ENCODE measurements at regions not wholly inside any gene's neighbourhood (a gene's known extent, or its start where the extent isn't known, plus 50 kb on each side); places are given as distances from the start of the nearest gene placed in this dataset.

GRCh38 chr11:23406131-23406819 lies 546.0 kb upstream of the CCDC179 start:
- TF ChIP-seq POLR2A (IDR thresholded peaks at IDR 0.05) (no peak), CTCF (IDR thresholded peaks at IDR 0.05) (no peak)
- no peak for DNase-seq (ENCODE audit: low spot score in 2 of 2)
- intact Hi-C loops (cut with DNase I; ENCODE audit: low total_unique reads), result no loop called here
- 88 to 90% methylated on average over 23 of the region's 23 CpGs for WGBS, 2 donors
- H3K4me3 ChIP-seq (ENCODE audit: low read depth, poor library complexity, severe bottlenecking), result no peak overlapping the region

GRCh38 chr11:23413057-23413456 lies 552.8 kb upstream of the CCDC179 start:
- intact Hi-C loops (cut with DNase I; ENCODE audit: low total_unique reads), result no loop called here
- H3K4me3 ChIP-seq (ENCODE audit: low read depth, poor library complexity, severe bottlenecking), result no peak overlapping the region
- TF ChIP-seq CTCF (IDR thresholded peaks at IDR 0.05) (no peak), POLR2A (IDR thresholded peaks at IDR 0.05) (no peak)
- 60 to 79% methylated on average over 1 of the region's 1 CpG for WGBS, 2 donors
- DNase-seq (ENCODE audit: low spot score in 2 of 2), result no peak

- WGBS, 2 donors, result 69 to 72% methylated on average over 4 of the region's 4 CpGs
- H3K4me3 ChIP-seq (ENCODE audit: low read depth, poor library complexity, severe bottlenecking), result no peak overlapping the region
- TF ChIP-seq CTCF (IDR thresholded peaks at IDR 0.05), result no peak
- TF ChIP-seq POLR2A (IDR thresholded peaks at IDR 0.05), result no peak
- intact Hi-C loops (cut with DNase I; ENCODE audit: low total_unique reads), result no loop called here
- DNase-seq (ENCODE audit: low spot score in 2 of 2), result no peak
Observed at GRCh38 chr11:23423104-23423503, 562.8 kb upstream of the CCDC179 start.

GRCh38 chr11:23423656-23424055 lies 563.4 kb upstream of the CCDC179 start:
- TF ChIP-seq CTCF (IDR thresholded peaks at IDR 0.05), result no peak
- no peak for TF ChIP-seq POLR2A (IDR thresholded peaks at IDR 0.05)
- no peak for DNase-seq (ENCODE audit: low spot score in 2 of 2)
- intact Hi-C loops (cut with DNase I; ENCODE audit: low total_unique reads), result no loop called here
- 76 to 78% methylated on average over 3 of the region's 3 CpGs for WGBS, 2 donors
- H3K4me3 ChIP-seq (ENCODE audit: low read depth, poor library complexity, severe bottlenecking), result no peak overlapping the region

- no peak overlapping the region for H3K4me3 ChIP-seq (ENCODE audit: low read depth, poor library complexity, severe bottlenecking)
- TF ChIP-seq CTCF (IDR thresholded peaks at IDR 0.05) (no peak), POLR2A (IDR thresholded peaks at IDR 0.05) (no peak)
- intact Hi-C loops (cut with DNase I; ENCODE audit: low total_unique reads), result no loop called here
- DNase-seq (ENCODE audit: low spot score in 2 of 2), result no peak
- 58 to 59% methylated on average over 2 of the region's 2 CpGs for WGBS, 2 donors
Observed at GRCh38 chr11:23425381-23425780, 565.1 kb upstream of the CCDC179 start.

- H3K4me3 ChIP-seq (ENCODE audit: low read depth, poor library complexity, severe bottlenecking), result no peak overlapping the region
- TF ChIP-seq POLR2A (IDR thresholded peaks at IDR 0.05) (no peak), CTCF (IDR thresholded peaks at IDR 0.05) (no peak)
- intact Hi-C loops (cut with DNase I; ENCODE audit: low total_unique reads), result no loop called here
- 87 to 88% methylated on average over 3 of the region's 3 CpGs for WGBS, 2 donors
- DNase-seq (ENCODE audit: low spot score in 2 of 2), result no peak
Observed at GRCh38 chr11:23429569-23429968, 569.3 kb upstream of the CCDC179 start.
